MM.1S (cell line): ENCODE measurements at regions not wholly inside any gene's neighbourhood (a gene's known extent, or its start where the extent isn't known, plus 50 kb on each side); places are given as distances from the start of the nearest gene placed in this dataset.

ENCODE experiments used
- DNase-seq: peaks from one replicate; pipeline ENCODE4 v3.0.0-alpha.2; 2015
- H2AFZ ChIP-seq: fragments of 300-600 bp; sonication (generic); 2 replicates; pipeline ENCODE4 v1.6.0; 2016; ENCODE audit warnings: antibody characterized with exemption, low read length
- H3F3A ChIP-seq: fragments of 300-600 bp; sonication (generic); 2 replicates; pipeline ENCODE4 v1.6.1; 2016; ENCODE audit warnings: mild to moderate bottlenecking, antibody characterized with exemption, low read length, moderate library complexity, mixed read lengths; ENCODE audit not compliant: insufficient read depth
- H3K27ac ChIP-seq: fragments of 300-600 bp; sonication (generic); 2 replicates; pipeline ENCODE4 v1.5.1; 2016; ENCODE audit warnings: mild to moderate bottlenecking, low read length
- H3K27me3 ChIP-seq: fragments of 300-600 bp; sonication (generic); replicated peaks from 2 replicates; pipeline ENCODE4 v1.6.0; 2016; ENCODE audit warnings: low read length; ENCODE audit not compliant: insufficient read depth
- H3K36me3 ChIP-seq: fragments of 300-600 bp; sonication (generic); replicated peaks from 2 replicates; pipeline ENCODE4 v1.6.1; 2016; ENCODE audit warnings: mild to moderate bottlenecking, low read length, mixed read lengths; ENCODE audit not compliant: insufficient read depth
- H3K4me1 ChIP-seq: fragments of 300-600 bp; sonication (generic); 2 replicates; pipeline ENCODE4 v1.6.1; 2016; ENCODE audit warnings: low read length, mixed read lengths
- H3K4me2 ChIP-seq: fragments of 300-600 bp; sonication (generic); 2 replicates; pipeline ENCODE4 v1.6.0; 2016; ENCODE audit warnings: low read depth, low read length
- H3K4me3 ChIP-seq: fragments of 300-600 bp; sonication (generic); 2 replicates; pipeline ENCODE4 v1.5.1; 2016; ENCODE audit warnings: low read length, mixed read lengths
- H3K79me2 ChIP-seq: fragments of 300-600 bp; sonication (generic); 2 replicates; pipeline ENCODE4 v1.6.1; 2016; ENCODE audit warnings: mixed run types, low read length, mixed read lengths
- H3K9ac ChIP-seq: fragments of 300-600 bp; sonication (generic); 2 replicates; pipeline ENCODE4 v1.6.1; 2016; ENCODE audit warnings: low read length, mixed read lengths
- H3K9me2 ChIP-seq: fragments of 300-600 bp; sonication (generic); replicated peaks from 2 replicates; pipeline ENCODE4 v1.6.1; 2016; ENCODE audit warnings: mild to moderate bottlenecking, low read length, mixed read lengths; ENCODE audit not compliant: insufficient read depth
- H3K9me3 ChIP-seq: fragments of 300-600 bp; sonication (generic); replicated peaks from 2 replicates; pipeline ENCODE4 v1.6.1; 2016; ENCODE audit warnings: mild to moderate bottlenecking, low read length, mixed read lengths; ENCODE audit not compliant: insufficient read depth
- H4K20me1 ChIP-seq: fragments of 300-600 bp; sonication (generic); 2 replicates; pipeline ENCODE4 v1.6.1; 2016; ENCODE audit warnings: mild to moderate bottlenecking, low read length, moderate library complexity, mixed read lengths; ENCODE audit not compliant: insufficient read depth
- EZH2 ChIP-seq: fragments of 300-600 bp; sonication (generic); optimal IDR thresholded peaks from 2 replicates; pipeline ENCODE3; 2017; ENCODE audit warnings: low read depth, mild to moderate bottlenecking, antibody characterized with exemption, low read length, mixed read lengths
- EZH2phosphoT487 ChIP-seq: fragments of 300-600 bp; sonication (generic); IDR thresholded peaks from 2 replicates; pipeline ENCODE4 v1.6.1; 2018; ENCODE audit warnings: antibody characterized with exemption, low read length
- TF ChIP-seq, protein P1 (sequence below): fragments of 300-600 bp; sonication (generic); IDR thresholded peaks from 2 replicates; pipeline ENCODE4 v1.5.1; 2016; ENCODE audit warnings: antibody characterized with exemption, low read length, mixed read lengths

DNA sequence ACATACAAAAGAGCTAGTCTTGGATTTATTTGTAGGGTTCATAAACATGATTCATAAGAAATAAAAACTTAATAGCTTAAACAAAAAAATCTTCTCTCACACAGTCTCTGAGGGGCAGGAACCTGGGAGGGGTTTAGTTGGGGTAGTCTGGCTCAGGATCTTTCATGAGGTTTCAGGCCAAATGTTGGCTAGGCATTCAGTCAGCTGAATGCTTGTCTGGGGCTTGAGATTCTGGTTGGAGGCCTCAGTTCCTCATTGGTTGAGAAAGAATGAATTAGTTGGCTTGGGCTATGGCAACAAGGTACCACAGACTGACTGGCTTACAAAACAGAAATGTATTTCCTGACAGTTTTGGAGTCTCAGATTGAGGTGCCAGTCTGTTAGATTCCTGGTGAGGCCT, 74.3 kb downstream of the ANKRD7 start:
- H3K27ac ChIP-seq = no peak overlapping the region
- no peaks in the 10 kb centered on the region for H3K9me2 ChIP-seq
- H3K36me3 ChIP-seq = no peaks in the 10 kb centered on the region

DNA sequence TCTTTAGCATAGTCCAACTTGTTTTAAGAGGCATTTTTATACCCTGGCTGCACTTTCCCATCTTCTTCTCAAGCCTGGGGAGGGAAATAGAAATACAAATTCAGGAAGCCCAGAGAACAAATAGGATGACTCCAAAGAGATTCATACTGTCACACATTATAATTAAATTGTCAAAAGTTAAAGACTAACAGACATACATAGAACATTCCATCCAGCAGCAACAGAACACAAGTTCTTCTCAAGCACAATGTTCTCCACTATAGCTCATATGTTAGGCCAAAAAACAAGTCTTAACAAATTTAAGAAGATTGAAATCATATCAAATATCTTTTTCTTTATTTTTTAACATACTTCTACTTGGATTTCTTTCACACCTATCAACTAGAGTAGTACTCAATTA, 75.7 kb downstream of the ANKRD7 start:
- no peaks in the 10 kb centered on the region for H3K9me3 ChIP-seq
- no peaks in the 10 kb centered on the region for H3F3A ChIP-seq
- TF ChIP-seq, protein P1, sequence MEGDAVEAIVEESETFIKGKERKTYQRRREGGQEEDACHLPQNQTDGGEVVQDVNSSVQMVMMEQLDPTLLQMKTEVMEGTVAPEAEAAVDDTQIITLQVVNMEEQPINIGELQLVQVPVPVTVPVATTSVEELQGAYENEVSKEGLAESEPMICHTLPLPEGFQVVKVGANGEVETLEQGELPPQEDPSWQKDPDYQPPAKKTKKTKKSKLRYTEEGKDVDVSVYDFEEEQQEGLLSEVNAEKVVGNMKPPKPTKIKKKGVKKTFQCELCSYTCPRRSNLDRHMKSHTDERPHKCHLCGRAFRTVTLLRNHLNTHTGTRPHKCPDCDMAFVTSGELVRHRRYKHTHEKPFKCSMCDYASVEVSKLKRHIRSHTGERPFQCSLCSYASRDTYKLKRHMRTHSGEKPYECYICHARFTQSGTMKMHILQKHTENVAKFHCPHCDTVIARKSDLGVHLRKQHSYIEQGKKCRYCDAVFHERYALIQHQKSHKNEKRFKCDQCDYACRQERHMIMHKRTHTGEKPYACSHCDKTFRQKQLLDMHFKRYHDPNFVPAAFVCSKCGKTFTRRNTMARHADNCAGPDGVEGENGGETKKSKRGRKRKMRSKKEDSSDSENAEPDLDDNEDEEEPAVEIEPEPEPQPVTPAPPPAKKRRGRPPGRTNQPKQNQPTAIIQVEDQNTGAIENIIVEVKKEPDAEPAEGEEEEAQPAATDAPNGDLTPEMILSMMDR = no peak
- TF ChIP-seq EZH2phosphoT487 = no peak
- no peak for TF ChIP-seq EZH2
- no peaks in the 10 kb centered on the region for H3K27me3 ChIP-seq
- H3K4me3 ChIP-seq = no peak overlapping the region
- no peak overlapping the region for H3K9ac ChIP-seq
- H2AFZ ChIP-seq = no peak overlapping the region
- no peak overlapping the region for H3K27ac ChIP-seq
- no peaks in the 10 kb centered on the region for H3K4me1 ChIP-seq
- no peaks in the 10 kb centered on the region for H3K36me3 ChIP-seq
- no peaks in the 10 kb centered on the region for H3K79me2 ChIP-seq
- no peaks in the 10 kb centered on the region for H4K20me1 ChIP-seq
- no peak overlapping the region for H3K4me2 ChIP-seq
- no peak for DNase-seq
- no peaks in the 10 kb centered on the region for H3K9me2 ChIP-seq

More for the DNA sequence above, 74.3 kb downstream of the ANKRD7 start:
- no peaks in the 10 kb centered on the region for H3K4me1 ChIP-seq
- H3F3A ChIP-seq = no peaks in the 10 kb centered on the region
- no peak overlapping the region for H2AFZ ChIP-seq
- H3K79me2 ChIP-seq = no peaks in the 10 kb centered on the region
- TF ChIP-seq, protein P1 = no peak
- TF ChIP-seq EZH2 (no peak), EZH2phosphoT487 (no peak)
- H3K4me2 ChIP-seq = no peak overlapping the region
- no peaks in the 10 kb centered on the region for H3K27me3 ChIP-seq
- H4K20me1 ChIP-seq = no peaks in the 10 kb centered on the region
- DNase-seq = no peak
- H3K9ac ChIP-seq = no peak overlapping the region
- H3K4me3 ChIP-seq = no peak overlapping the region
- no peaks in the 10 kb centered on the region for H3K9me3 ChIP-seq

- Histone ChIP-seq H3K27ac (no peak overlapping the region), H3K27me3 (no peaks in the 10 kb centered on the region), H3K79me2 (no peaks in the 10 kb centered on the region), H3K9me2 (no peaks in the 10 kb centered on the region), H4K20me1 (no peaks in the 10 kb centered on the region), H3K36me3 (no peaks in the 10 kb centered on the region), H3K9ac (no peak overlapping the region), H2AFZ (no peak overlapping the region), H3K4me3 (no peak overlapping the region), H3K4me2 (no peak overlapping the region), H3F3A (no peaks in the 10 kb centered on the region), H3K9me3 (no peaks in the 10 kb centered on the region), H3K4me1 (no peaks in the 10 kb centered on the region)
- no peak for DNase-seq
- TF ChIP-seq EZH2phosphoT487 = no peak
- TF ChIP-seq, protein P1 = no peak
- no peak for TF ChIP-seq EZH2
Observed at GRCh38 chr7:118304100-118304499, 79.6 kb downstream of the ANKRD7 start.
